ENCODE measurements at regions not wholly inside any gene's neighbourhood (a gene's known extent, or its start where the extent isn't known, plus 50 kb on each side); places are given as distances from the start of the nearest gene placed in this dataset.

- TF ChIP-seq CTCF (IDR thresholded peaks at IDR 0.05; ENCODE audit: insufficient read depth, low read length) = no peak
- no peak for TF ChIP-seq POLR2AphosphoS5 (IDR thresholded peaks at IDR 0.05; ENCODE audit: low read depth)
- no peak for TF ChIP-seq GABPA (IDR thresholded peaks at IDR 0.05; ENCODE audit: low read depth)
- TF ChIP-seq REST (IDR thresholded peaks at IDR 0.05; ENCODE audit: insufficient replicate concordance, low read depth) = no peak
Observed at GRCh38 chr2:200744201-200744602, 67.5 kb upstream of the BZW1 start.

All from HL-60 (cell line).